HG03354 (cell line): ENCODE measurements at regions not wholly inside any gene's neighbourhood (a gene's known extent, or its start where the extent isn't known, plus 50 kb on each side); places are given as distances from the start of the nearest gene placed in this dataset.
A peak's percentile ranks its signal among the peaks of the same experiment; 100 is the strongest.
"Not testable (repeated sequence)": the region's sequence is repeated elsewhere in the genome, so short reads cannot be mapped to it uniquely, and the experiment has no call there.

Source experiments
- ATAC-seq: cut with Tn5 transposase; IDR thresholded peaks from one replicate; pipeline ENCODE4 v1.9.1; 2021; ENCODE audit warnings: mild to moderate bottlenecking; ENCODE audit not compliant: unreplicated experiment, poor library complexity, severe bottlenecking

GRCh38 chr12:131536337-131536736, 174.6 kb upstream of the SFSWAP start:
- ATAC-seq, result no peak

GRCh38 chr12:131536766-131537165, 174.1 kb upstream of the SFSWAP start:
- no peak for ATAC-seq

- no peak for ATAC-seq
These were observed 173.5 kb upstream of the SFSWAP start for GRCh38 chr12:131537267-131537958.

GRCh38 chr12:131539381-131539780, 171.5 kb upstream of the SFSWAP start:
- ATAC-seq, result no peak

GRCh38 chr12:131540138-131540623, 170.7 kb upstream of the SFSWAP start:
- ATAC-seq, result no peak

- not testable (repeated sequence) for ATAC-seq
These were observed 169.4 kb upstream of the SFSWAP start for GRCh38 chr12:131541512-131541911.

GRCh38 chr12:131542351-131542750, 168.5 kb upstream of the SFSWAP start:
- ATAC-seq, result no peak

GRCh38 chr12:131543040-131543439, 167.8 kb upstream of the SFSWAP start:
- no peak for ATAC-seq

GRCh38 chr12:131547555-131547954, 163.3 kb upstream of the SFSWAP start:
- ATAC-seq, result no peak

GRCh38 chr12:131550121-131550520, 160.8 kb upstream of the SFSWAP start:
- no peak for ATAC-seq

- ATAC-seq, result no peak
These were observed 159.0 kb upstream of the SFSWAP start for GRCh38 chr12:131551675-131552491.

GRCh38 chr12:131552492-131552863, 158.4 kb upstream of the SFSWAP start:
- ATAC-seq, result no peak

- no peak for ATAC-seq
These were observed 157.7 kb upstream of the SFSWAP start for GRCh38 chr12:131553096-131553777.

- ATAC-seq, result no peak
These were observed 155.6 kb upstream of the SFSWAP start for GRCh38 chr12:131555197-131555846.

GRCh38 chr12:131555866-131556265, 155.0 kb upstream of the SFSWAP start:
- no peak for ATAC-seq

GRCh38 chr12:131557078-131557709, 153.7 kb upstream of the SFSWAP start:
- no peak for ATAC-seq

- peak; percentile 49 for ATAC-seq
These were observed 151.1 kb upstream of the SFSWAP start for GRCh38 chr12:131559517-131560516.

GRCh38 chr12:131561051-131561450, 149.8 kb upstream of the SFSWAP start:
- no peak for ATAC-seq
